ENCODE measurements at regions not wholly inside any gene's neighbourhood (a gene's known extent, or its start where the extent isn't known, plus 50 kb on each side); places are given as distances from the start of the nearest gene placed in this dataset.

DNA sequence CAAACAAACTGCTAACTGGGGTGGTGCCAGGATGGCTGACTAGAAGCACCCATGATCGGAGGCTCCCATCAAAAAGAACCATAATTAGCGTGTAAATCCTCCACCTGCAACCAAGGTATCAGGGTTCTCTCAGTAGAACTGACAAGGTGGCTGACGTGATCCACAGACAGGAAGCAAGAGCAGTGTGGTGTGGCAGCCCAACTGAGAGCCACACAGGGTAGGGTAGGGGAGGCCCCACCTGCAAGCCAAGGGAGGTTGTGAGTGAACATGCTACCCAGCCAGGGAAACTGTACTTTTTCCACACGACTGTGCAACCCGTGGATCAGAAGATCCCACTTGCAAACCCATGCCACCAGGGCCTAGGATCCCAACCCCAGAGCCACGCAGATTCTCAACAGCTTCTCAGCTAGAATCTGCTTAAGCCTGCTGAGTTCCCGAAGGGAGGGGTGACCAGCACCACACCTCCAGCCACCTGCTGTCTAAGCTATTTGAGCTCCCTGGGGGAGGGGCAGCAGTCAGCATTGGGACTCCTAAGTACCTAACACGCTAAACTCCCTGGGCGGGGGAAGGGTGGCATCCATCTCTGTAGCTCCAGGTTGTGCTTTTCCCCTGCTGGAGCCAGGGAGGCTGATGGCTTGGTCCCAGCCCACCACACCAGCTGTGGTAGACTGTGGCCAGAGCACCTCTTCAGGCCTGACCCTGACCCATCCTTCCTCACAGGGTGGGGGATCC, 425.1 kb downstream of the GPM6A start:
- TF ChIP-seq, protein P1, sequence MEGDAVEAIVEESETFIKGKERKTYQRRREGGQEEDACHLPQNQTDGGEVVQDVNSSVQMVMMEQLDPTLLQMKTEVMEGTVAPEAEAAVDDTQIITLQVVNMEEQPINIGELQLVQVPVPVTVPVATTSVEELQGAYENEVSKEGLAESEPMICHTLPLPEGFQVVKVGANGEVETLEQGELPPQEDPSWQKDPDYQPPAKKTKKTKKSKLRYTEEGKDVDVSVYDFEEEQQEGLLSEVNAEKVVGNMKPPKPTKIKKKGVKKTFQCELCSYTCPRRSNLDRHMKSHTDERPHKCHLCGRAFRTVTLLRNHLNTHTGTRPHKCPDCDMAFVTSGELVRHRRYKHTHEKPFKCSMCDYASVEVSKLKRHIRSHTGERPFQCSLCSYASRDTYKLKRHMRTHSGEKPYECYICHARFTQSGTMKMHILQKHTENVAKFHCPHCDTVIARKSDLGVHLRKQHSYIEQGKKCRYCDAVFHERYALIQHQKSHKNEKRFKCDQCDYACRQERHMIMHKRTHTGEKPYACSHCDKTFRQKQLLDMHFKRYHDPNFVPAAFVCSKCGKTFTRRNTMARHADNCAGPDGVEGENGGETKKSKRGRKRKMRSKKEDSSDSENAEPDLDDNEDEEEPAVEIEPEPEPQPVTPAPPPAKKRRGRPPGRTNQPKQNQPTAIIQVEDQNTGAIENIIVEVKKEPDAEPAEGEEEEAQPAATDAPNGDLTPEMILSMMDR (IDR thresholded peaks at IDR 0.05; ENCODE audit: insufficient read depth, low read length, missing control alignments) = no peak
- ChIA-PET POLR2A (no interaction called here), CTCF (no interaction called here)
- H3K4me3 ChIP-seq (ENCODE audit: low read depth, low read length) = no peak overlapping the region
- DNase-seq (ENCODE audit: low read depth, low spot score) = no peak

DNA sequence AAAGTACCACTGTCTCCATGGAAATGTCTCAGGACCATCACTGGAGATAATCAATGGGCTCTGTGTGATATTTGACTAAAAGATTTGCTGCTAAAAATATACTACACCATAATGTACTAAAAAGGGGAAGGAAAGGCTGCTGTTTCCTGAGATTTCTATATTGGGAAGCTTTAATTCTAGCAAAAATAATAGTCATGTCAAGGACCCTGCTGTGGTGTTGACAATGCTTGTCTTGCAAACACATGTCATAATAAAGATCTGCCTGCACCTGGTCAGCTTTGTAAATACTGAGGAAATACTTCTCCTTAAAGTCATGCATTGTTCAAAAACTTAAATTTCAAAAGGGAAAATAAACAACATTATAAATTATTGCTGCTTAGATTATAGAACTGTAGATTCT, 417.9 kb downstream of the GPM6A start:
- no peak for DNase-seq (ENCODE audit: low read depth, low spot score)
- CTCF ChIA-PET = interaction anchor here (0.7 kb wide), 1 partner anchor 144 kb away, joined by 3 read pairs; no protein-coding TSS in a partner anchor
- POLR2A ChIA-PET = no interaction called here
- TF ChIP-seq, protein P1 (IDR thresholded peaks at IDR 0.05; ENCODE audit: insufficient read depth, low read length, missing control alignments) = no peak
- H3K4me3 ChIP-seq (ENCODE audit: low read depth, low read length) = no peak overlapping the region

DNA sequence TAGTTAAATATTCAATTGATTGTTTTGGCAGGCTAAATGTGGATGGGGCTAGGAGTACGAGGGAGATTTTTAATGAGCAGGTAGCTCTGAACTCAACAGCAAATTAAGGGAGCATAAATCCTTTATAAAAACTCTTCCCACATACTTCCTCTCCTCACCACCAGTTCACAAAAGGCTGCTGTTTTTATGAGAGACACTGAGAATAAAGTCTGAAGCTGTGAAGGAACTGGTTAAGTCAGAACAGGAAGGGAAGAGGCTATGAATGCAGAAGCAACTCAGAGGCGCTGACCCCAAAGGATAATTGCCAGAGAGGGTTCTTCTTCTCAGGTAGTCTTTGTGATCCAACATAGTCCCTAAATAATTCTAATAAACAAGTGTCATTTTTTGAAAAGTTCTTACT, 406.1 kb downstream of the GPM6A start:
- H3K4me3 ChIP-seq (ENCODE audit: low read depth, low read length) = no peak overlapping the region
- TF ChIP-seq, protein P1 (IDR thresholded peaks at IDR 0.05; ENCODE audit: insufficient read depth, low read length, missing control alignments) = no peak
- ChIA-PET CTCF (no interaction called here), POLR2A (no interaction called here)
- no peak for DNase-seq (ENCODE audit: low read depth, low spot score)

DNA sequence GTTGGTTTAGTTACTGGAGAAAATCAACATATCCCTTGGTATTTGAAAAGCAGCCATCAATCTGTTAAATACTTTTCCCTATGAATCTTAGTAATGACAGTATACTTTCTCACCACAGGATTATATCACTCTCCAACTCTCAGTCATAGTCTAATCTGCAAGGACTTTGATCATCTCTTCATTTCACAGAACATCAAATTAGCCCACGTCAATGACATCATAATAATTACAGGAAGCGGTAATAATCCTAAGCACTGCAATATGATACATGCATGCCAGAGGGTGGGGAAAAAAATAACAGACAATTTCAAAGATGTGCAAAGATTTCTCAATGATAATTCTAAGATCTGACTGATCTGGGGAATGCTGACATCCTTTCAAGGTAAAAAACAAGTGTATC, 404.1 kb downstream of the GPM6A start:
- no peak overlapping the region for H3K4me3 ChIP-seq (ENCODE audit: low read depth, low read length)
- ChIA-PET POLR2A (no interaction called here), CTCF (no interaction called here)
- DNase-seq (ENCODE audit: low read depth, low spot score) = no peak
- TF ChIP-seq, protein P1 (IDR thresholded peaks at IDR 0.05; ENCODE audit: insufficient read depth, low read length, missing control alignments) = no peak

DNA sequence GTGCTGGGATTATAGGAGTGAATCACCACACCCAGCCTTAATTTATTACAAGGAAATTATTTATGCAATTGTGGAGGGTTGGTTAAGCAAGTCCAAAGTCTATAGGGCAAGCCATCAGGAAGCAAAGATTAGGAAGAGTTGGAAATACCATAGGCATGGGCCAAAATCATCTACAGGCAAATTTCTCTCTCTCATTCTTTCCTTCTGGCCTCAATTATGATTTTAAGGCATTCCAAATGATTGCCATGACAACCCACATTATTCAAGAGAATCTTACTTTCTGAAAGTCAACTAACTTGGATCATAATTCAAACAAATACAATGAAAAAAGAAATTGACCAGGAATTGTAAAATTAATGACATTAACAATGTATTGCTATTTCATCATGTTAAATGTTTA, 400.8 kb downstream of the GPM6A start:
- CTCF ChIA-PET = no interaction called here
- TF ChIP-seq, protein P1 (IDR thresholded peaks at IDR 0.05; ENCODE audit: insufficient read depth, low read length, missing control alignments) = no peak
- DNase-seq (ENCODE audit: low read depth, low spot score) = no peak

DNA sequence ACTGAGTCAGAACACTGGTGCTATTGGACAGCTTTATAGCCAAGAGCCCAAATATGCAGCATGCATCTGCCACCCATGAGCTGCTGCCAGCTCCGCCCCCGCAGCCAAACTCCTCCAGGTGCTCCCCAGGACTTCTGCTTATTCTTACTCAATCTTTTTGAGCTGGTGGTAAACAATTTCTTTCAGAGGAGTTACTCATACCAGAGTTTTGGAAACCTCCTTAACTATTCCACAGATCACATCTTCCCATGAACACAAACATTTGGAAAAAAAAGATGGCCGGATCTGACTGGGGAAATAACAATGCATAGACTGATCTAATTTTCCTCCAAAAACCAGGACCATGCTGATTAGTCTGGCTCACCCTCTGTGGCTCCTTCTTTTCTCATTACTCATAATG, 399.9 kb downstream of the GPM6A start:
- H3K4me3 ChIP-seq (ENCODE audit: low read depth, low read length) = no peak overlapping the region
- DNase-seq (ENCODE audit: low read depth, low spot score) = no peak
- ChIA-PET POLR2A (interaction anchor here (0.7 kb wide), 1 partner anchor 12 kb away, joined by 3 read pairs; no protein-coding TSS in a partner anchor), CTCF (no interaction called here)
- TF ChIP-seq, protein P1 (IDR thresholded peaks at IDR 0.05; ENCODE audit: insufficient read depth, low read length, missing control alignments) = no peak

More for the DNA sequence above, 400.8 kb downstream of the GPM6A start:
- no peak overlapping the region for H3K4me3 ChIP-seq (ENCODE audit: low read depth, low read length)
- POLR2A ChIA-PET = interaction anchor here (0.7 kb wide), 1 partner anchor 13 kb away, joined by 3 read pairs; no protein-coding TSS in a partner anchor
